ENCODE measurements at regions not wholly inside any gene's neighbourhood (a gene's known extent, or its start where the extent isn't known, plus 50 kb on each side); places are given as distances from the start of the nearest gene placed in this dataset.

DNA sequence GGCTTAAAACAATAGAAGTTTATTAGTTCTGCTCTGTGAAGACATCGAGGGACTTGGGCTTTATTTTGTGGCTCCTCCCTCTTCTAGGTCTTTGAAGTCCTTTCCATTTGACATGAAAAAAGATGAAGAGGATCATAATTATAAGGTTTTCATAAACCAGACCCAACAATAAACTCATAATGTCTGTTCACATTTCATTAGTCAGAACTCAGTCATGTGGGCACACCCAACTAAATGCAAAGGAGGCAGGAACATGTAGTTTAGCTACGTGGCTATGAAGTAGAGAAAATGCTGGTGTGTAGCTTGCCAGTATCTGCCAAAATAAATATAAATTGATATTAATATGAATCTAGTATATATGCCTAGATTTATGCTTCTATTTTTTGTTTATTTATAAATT is 393.9 kb upstream of the C9orf72 start:
- TF ChIP-seq, protein P1, sequence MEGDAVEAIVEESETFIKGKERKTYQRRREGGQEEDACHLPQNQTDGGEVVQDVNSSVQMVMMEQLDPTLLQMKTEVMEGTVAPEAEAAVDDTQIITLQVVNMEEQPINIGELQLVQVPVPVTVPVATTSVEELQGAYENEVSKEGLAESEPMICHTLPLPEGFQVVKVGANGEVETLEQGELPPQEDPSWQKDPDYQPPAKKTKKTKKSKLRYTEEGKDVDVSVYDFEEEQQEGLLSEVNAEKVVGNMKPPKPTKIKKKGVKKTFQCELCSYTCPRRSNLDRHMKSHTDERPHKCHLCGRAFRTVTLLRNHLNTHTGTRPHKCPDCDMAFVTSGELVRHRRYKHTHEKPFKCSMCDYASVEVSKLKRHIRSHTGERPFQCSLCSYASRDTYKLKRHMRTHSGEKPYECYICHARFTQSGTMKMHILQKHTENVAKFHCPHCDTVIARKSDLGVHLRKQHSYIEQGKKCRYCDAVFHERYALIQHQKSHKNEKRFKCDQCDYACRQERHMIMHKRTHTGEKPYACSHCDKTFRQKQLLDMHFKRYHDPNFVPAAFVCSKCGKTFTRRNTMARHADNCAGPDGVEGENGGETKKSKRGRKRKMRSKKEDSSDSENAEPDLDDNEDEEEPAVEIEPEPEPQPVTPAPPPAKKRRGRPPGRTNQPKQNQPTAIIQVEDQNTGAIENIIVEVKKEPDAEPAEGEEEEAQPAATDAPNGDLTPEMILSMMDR (IDR thresholded peaks at IDR 0.05; ENCODE audit: insufficient read depth, low read length) = no peak
- DNase-seq (ENCODE audit: low read depth) = no peak

GRCh38 chr9:27977931-27978330 is 404.6 kb upstream of the C9orf72 start:
- H3K4me3 ChIP-seq (ENCODE audit: low read depth, low read length) = no peak overlapping the region
- no peak for DNase-seq (ENCODE audit: low read depth)
- TF ChIP-seq, protein P1 (IDR thresholded peaks at IDR 0.05; ENCODE audit: insufficient read depth, low read length) = no peak

More for the DNA sequence above, 393.9 kb upstream of the C9orf72 start:
- H3K4me3 ChIP-seq (ENCODE audit: low read depth, low read length) = no peak overlapping the region

DNA sequence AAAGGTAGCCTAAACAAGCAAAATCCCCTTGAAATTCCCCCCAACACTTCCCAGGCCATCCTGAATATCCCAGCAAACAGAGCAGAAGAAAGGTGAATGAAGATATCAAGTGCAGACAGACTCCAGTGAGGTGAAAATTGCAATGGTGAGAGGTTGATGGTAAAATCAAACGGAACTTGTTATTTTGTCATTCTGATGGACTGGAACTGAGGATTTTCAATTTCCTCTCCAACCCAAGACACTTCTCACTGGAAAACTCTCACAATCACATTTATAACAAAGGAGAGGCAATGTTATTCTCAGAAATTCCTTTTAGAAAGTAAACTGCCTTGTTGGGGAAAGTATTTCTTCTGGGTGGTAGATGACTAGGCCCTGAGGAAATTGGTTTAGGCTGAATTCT is 412.4 kb upstream of the C9orf72 start:
- no peak for DNase-seq (ENCODE audit: low read depth)
- H3K4me3 ChIP-seq (ENCODE audit: low read depth, low read length) = no peak overlapping the region
- TF ChIP-seq, protein P1 (IDR thresholded peaks at IDR 0.05; ENCODE audit: insufficient read depth, low read length) = no peak

GRCh38 chr9:27990524-27990923 is 417.2 kb upstream of the C9orf72 start:
- TF ChIP-seq, protein P1 (IDR thresholded peaks at IDR 0.05; ENCODE audit: insufficient read depth, low read length) = no peak
- H3K4me3 ChIP-seq (ENCODE audit: low read depth, low read length) = no peak overlapping the region
- no peak for DNase-seq (ENCODE audit: low read depth)

- H3K4me3 ChIP-seq (ENCODE audit: low read depth, low read length) = no peak overlapping the region
- no peak for DNase-seq (ENCODE audit: low read depth)
- TF ChIP-seq, protein P1 (IDR thresholded peaks at IDR 0.05; ENCODE audit: insufficient read depth, low read length) = no peak
These were observed 417.9 kb upstream of the C9orf72 start for GRCh38 chr9:27991221-27991620.

GRCh38 chr9:28001096-28001495 is 427.8 kb upstream of the C9orf72 start:
- no peak overlapping the region for H3K4me3 ChIP-seq (ENCODE audit: low read depth, low read length)
- DNase-seq (ENCODE audit: low read depth) = no peak
- TF ChIP-seq, protein P1 (IDR thresholded peaks at IDR 0.05; ENCODE audit: insufficient read depth, low read length) = no peak

DNA sequence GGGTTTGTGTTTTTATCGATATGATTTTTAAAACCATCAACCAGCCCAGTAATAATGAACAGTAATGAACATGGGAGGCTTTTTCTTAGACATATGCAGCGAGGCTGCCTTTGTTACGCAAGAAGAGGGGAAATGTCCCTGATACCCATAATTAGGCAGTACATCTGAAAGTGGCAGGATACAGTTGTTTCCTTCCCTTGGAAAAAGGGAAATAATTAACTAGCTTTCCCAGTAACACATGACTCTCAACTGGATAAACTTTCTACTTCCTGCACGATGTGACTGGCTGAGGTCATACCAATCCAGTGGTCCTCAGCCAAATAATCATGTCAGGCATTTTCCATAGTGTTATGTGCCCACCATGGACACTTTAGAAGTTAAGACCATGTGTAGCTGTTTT is 431.6 kb upstream of the C9orf72 start:
- DNase-seq (ENCODE audit: low read depth) = no peak
- H3K4me3 ChIP-seq (ENCODE audit: low read depth, low read length) = no peak overlapping the region
- TF ChIP-seq, protein P1 (IDR thresholded peaks at IDR 0.05; ENCODE audit: insufficient read depth, low read length) = no peak
